NCI-H2227 (cell line): ENCODE measurements at regions not wholly inside any gene's neighbourhood (a gene's known extent, or its start where the extent isn't known, plus 50 kb on each side); places are given as distances from the start of the nearest gene placed in this dataset.

Experiments
- DNase-seq: peaks from one replicate; lab custom pipeline; 2025; ENCODE audit not compliant: unreplicated experiment; lab: John Stamatoyannopoulos, UW

DNA sequence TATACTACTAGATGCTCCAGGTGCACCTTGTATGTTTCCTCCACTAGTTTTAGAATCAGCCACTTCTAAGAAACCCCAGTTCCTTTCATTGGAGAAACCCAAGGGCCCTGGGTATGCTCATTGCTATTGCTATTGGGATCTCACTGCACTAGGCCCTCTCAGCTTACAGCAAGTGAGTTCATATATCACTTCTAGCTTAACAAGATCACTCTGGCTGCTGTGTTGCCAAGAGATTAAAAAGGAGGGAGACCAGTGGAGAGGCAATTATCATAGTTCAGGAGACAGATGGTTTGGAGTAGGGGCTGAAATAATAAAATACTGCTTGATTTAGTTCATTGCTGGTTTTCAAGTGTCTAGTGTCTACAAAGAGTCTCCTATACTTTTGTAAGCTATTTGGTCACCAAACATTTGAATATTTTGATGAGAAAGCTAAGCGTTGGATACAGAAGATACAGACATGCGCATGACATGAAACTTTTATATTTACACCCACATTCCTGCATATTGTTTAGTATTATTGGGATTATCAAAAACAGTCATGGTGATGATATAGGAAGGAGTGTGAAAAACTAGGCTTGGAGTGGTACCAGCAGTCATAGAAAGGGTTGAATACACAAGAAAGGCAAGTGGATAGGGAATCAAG is 671.9 kb downstream of the ADGRL2 start:
- no peak for DNase-seq

DNA sequence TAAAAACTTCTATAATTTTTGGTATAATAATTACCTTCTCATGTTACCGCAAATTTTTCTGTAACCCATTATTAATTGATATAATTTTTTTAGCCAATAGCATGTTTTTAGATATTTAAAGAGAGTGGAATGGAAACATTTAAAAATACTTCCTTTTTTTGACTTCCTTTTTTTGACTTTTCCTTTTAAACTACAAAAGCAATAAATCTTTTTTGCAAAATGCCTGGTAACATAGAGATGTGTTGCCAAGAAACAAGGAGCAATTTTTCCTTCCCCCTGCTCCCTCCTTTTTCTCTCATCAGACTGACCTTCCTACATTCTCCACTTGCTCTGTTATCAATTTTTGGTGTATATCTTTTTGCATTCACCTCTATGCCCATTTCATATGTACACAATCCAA is 666.2 kb downstream of the ADGRL2 start:
- DNase-seq, result no peak

DNA sequence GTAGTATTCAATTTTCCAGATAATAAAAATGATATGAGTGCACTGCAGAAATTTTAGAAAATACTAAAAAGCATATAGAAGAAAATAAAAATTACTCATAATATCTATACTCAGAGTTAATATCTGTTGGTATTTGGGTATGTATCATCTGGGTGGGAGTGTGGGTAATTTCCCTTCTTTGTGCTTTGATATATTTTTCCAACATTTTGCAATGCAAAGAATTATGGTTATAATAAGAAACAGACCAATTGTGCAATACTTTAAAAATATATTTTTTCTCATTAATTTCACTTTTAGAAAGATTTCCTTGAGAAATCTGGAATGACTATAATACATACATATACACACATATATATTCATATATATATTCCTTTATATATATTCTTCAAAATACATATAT is 665.7 kb downstream of the ADGRL2 start:
- no peak for DNase-seq

DNA sequence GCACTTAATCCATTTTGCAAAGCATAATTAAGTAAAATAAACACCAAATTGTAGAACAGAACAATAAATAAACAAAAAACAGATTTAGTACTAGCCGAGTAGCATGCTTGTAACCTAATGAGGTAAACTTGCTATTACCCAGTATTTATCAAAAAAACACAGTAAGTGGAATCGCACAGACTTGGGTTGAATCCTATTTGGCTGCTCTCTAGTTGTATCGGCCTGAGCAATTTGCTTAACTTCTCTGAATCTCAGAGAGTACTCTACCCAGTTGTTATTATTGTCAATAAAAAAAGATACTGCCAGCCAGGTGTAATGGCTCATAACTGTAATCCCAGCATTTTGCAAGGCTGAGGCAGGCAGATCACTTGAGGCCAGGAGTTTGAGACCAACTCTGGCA is 664.3 kb downstream of the ADGRL2 start:
- DNase-seq, result no peak

DNA sequence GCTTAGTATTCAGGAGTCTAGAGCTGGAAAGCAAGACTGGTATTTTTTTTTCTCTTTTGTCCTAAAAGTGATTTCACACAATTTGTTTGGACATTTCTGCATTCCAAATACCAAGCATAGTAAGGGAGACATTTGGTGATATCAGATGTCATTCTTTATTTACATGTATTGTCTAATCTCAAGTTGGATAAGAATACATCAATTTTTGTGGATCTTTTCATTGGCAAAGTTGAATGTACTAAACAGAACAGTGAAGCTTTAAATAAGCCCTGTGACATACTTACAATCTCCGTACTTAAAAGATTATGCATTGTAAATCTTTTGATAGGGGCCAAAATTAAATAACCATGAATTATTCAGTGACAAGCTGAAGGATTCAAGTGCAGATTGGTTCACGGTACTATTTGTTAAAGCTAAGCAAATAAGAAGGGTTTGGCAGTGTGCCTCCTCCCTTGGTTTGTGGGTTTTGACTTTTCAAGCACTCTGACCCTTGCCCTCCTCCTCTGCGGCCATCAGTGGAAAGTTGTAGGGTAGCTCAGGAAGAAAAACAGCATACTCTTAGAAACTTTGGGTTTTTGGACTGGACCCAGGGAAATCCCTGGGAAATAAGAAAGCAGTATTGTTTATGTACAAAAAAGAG is 663.7 kb downstream of the ADGRL2 start:
- no peak for DNase-seq

DNA sequence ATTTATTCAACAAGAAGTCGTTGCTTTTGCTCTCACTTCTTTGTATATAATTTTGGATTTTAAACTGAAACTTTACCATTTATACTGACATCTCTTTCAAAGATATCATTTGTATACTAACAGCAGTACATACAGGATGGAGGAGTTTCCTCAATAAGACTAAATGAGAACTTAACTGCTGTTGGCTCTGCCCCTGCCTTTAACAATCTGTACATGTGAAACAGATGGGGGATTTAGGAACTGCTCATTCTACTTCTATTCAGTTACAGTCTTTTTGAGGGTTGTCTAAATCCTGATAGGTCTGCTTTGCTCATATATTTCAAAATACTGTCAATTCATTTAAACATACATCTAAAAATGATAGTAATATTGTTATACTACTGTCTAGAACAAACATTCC is 663.2 kb downstream of the ADGRL2 start:
- no peak for DNase-seq

DNA sequence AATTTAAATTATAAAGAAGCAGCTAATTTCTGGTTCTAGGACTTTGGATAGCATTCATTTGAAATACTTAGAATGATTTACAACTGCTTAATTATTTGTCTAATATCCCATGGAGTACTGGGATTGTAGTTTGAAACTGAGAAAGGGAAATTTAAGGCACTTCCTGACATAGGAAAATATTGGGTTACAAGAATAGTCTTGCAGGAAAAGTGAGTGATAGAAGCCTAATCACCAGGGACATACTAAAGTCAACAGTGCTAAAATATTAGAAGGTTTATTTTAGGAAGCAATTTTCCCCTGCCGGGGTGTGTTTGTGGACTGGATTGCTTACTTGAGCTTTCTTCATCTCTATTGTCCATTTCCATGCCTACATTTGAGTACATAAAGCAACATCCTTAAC is 661.6 kb downstream of the ADGRL2 start:
- no peak for DNase-seq

DNA sequence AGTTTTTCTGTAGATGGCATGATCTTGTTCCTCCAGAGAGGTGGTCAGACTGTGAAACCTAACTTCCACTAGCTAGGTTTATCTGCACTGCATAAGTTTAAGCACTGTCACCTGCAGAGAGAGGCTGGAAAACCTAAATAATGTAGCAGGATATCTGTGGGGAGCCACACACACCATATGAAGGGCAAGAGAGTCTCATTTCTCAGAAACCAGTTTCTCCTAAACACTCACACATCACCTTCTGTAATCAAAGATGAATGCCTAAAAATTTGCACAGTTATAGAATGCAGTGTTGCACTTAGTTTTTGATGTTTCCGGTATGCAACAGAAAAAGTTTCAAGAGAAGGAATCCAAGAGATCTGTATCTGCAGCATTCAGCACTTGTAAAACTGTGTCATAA is 654.6 kb downstream of the ADGRL2 start:
- no peak for DNase-seq

DNA sequence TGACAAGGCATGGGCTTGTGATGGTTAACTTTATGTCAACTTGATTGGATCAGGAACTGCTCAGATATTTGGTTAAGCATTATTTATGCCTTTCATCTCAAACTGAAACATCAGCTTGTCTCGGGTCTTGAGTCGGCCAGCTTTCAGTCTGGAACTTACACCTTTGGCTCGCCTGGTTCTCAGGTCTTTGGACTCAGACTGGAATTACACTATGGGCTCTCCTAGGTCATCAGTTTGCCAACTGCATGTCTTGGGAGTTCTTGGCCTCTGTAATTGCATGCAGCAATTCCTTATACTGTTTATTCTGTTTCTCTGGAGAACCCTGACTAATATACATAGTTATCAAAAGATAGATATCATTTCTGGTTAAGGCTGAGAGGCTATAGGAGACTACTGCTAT is 653.7 kb downstream of the ADGRL2 start:
- DNase-seq, result no peak

DNA sequence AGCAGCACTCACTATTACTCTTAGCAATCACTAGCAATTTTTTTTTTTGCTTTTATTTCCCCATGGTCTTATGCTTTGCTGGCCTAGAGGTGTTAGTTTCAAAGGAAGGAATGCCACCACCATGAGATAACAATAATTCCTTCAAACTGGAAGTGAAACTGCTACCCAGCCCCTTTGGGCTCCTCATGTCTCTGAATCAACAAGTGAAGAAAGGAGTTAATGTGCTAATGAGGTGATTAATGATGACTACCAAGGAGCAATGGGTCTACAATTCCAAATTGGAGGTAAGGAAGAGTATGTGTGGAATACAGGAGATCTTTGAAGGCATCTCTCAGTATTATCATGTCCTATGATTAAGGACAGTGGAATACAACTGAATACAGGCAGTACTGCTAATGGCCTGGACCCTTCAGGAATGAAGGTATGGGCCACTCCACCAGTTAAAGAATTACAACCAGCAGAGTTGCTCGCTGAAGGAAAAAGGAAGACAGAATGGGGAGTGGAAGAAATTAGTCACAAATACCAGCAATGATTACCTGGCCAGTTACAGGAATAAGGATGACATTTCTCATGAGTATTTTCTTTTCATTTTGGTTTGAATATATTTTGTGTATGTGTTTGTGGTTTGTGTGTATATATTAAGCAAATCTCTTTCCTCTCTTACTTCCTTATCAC is 652.9 kb downstream of the ADGRL2 start:
- no peak for DNase-seq

DNA sequence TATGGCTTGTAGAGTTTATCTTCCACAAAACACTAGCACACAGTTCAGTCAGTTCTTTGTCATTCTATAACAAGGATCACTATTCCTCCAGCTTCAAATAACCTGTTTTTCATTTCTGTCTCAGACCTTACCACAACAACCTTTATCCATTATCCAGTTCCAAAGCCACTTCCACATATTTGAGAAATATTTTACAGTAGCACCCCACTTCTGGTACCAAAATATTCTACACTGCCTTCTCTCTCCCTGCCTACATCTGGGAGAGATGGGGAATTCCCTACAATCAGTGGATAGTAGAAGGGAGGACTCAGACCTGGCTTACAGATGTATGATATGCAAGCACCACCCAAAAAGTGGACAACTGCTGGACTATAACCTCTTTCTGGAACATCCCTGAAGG is 651.4 kb downstream of the ADGRL2 start:
- DNase-seq, result no peak

DNA sequence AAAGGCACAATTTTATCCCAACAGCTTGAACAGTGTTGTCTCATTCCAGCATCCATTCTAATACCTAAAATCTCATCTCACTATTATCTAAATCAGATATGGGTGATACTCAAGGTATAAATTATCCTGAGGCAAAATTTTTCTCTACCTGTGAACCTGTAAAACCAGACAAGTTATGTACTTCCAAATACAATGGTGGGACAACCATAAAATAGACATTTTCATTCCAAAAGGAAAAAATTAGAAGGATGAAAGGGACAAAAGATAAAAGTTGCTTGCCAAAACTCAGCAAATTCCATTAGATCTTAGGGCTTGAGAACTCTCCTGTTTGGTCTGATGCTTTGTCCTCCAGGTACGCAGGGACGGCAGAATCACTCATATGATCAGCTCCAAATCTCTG is 650.5 kb downstream of the ADGRL2 start:
- DNase-seq, result no peak

DNA sequence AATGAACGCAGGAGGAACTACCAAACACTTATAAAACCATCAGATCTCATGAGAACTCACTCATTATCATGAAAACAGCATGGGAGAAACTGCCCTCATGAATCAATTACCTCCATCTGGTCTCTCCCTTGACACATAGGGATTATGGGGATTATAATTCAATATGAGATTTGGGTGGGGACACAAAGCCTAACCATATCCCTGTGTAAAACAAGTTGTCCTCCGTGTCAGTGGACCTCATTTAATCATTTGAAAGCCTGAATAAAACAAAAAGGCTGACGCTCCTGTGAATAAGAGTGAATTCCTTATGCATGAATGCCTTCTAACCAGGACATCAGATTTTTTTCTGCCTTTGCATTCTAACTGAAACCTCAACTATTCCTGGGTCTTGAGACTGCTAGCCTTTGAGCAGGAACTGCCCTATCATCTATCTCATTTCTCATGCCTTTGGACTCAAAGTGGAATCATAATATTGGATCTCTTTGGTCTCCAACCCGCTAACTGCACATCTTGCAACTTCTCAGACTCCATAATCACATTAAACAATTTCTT is 648.8 kb downstream of the ADGRL2 start:
- no peak for DNase-seq

DNA sequence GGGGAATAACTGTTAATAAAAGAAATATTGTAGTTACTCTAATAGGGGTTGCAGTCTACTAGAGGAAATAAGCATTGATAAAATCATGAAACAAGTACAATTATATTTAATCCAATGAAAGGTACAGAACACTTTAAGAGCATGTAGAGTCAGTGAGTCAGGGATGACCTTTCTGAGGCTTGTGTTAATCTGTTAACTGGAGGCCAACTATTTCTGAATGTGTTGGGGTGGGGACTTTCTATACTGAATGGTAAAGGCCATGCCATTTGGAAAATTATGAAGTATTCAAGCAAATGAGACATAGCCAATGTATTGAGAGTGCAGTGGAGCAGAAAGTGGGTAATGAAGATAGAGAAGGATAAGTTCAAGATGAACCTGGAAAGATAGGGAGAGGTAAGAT is 646.2 kb downstream of the ADGRL2 start:
- DNase-seq, result no peak

DNA sequence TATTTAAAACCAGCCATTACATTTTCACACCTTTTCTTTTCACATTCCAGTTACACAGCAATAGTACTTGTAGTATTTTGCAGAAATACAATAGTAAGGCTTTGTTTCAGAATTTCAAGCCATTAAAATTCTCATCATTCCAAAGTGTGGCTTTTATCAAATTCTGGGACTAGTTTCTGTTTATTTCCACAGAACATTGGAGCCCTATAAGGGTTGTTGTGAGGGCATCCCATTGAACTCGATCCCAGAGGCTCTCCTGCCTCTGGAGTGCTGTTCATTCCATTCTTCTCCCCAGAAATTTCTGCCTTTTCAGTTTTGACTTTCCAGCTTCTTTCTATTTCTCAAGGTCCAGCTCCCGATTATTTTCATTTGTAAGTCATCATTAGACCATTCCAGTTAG is 645.5 kb downstream of the ADGRL2 start:
- no peak for DNase-seq

DNA sequence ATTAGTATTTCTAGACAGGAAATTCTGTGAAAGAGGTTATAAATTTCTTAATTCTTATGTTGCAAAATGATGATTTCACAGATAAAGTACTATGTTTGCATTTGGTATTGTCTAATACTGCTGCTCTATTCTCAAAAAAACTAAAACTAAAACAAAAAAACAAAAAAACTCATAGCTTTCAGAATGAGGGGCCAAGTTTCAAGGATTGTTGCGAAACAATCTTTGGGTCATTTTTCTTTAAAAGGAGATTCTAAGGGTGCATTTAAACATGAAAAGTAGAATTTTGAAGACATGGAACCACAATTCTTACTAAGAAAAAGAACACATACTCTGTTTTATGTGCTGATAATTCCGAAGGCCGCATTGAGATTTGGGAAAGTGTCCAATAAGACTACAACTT is 645.1 kb downstream of the ADGRL2 start:
- DNase-seq, result no peak

DNA sequence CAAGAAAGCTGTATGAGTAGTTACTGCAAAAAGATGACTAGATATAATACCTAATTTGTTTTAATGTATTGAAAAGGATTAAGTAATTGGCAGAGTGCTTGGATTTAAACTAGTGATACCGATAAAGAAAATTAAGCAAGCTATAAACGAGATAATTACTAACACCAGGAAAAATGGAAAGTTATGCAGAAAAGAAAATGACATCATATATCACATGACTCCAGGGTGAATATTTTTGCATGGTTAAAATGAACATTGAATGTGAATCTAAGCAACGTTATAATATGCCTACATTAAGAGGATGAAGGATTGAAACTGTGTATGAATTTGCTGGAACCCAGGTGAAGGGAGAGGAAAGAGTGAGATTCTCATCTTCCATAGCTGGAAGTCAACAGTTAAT is 644.4 kb downstream of the ADGRL2 start:
- DNase-seq, result no peak

DNA sequence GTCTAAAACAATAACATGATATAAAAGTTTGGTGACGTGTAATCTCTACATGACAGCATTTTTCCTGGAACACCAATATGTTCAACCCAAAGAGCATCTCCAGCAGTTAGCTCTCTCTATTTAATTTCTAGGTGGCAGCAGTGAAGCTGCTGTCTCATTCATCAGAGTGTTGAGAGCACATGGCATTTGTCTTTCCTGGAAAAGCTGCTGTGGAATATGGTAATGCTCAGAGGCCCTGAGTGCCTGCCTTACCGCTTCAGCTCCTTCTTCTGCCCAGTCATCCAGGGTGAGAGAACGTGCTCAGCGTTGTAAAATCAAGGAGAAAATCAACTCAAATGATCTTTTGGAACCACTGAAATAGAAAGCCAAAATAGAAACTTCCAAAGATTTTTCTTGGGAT is 640.7 kb downstream of the ADGRL2 start:
- DNase-seq, result no peak

DNA sequence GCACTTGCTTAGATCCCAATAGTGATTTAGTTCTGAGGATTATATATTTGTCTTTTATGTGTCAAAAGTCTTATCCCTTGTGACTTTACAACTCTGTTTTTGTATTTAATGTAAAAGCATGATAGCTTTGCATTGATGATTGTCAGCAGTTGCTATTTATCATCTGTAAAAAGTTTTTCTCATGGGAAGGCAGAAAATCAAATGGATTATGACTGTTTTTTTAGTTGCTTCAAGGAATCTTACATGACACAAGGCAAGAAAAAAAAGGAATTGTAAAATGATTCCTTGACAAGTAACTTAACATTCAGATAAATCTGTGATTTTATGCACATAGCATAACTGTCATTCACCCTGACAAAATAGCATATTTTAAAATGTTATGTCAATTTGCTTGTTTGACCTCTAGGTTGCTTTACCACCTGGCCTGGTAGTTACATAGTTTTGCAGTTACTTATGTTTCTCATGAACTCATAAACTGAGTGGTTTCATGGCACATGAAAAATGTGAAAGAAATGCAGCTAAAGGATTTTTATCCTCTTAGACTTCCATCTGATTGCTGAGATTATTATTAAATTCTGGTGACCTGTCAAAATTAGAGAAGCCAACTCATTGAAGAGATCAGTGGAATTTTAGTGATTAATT is 622.6 kb downstream of the ADGRL2 start:
- DNase-seq, result no peak

DNA sequence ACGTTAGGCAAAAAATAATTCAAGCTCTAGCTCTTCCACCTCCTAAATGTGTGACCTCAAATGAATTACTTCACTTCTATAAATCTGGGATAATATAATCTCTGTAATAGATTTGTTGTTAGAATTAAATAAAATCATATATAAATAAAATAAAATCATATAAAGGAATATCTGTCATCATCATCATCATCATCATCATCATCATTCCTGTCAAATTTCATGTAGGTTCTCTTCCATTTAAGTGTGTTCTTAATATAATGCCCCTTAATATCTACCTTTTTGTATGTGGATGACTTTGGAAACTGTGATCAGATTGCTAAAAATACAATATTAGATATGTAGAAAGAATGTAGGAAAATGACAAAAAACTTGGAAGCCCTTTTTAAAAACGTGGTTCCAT is 621.0 kb downstream of the ADGRL2 start:
- DNase-seq, result no peak

DNA sequence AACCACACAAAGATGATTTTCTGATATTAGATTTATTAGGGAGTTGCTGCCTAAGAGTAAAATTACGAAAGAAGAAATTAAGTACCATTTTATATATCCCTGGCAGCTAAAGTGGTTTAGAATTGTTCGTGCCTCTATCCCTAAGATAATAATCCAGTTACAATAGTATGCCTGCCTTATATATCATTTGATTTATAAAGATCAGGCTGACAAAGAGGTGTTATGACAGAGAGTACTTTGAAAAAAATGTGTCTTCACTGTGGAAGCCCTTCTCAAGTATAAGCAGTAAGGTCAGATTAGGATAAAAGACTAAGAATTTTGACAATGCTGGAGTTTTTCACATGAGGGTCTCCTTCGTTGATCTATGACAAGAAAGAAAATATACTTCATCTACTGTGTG is 619.9 kb downstream of the ADGRL2 start:
- DNase-seq, result no peak

DNA sequence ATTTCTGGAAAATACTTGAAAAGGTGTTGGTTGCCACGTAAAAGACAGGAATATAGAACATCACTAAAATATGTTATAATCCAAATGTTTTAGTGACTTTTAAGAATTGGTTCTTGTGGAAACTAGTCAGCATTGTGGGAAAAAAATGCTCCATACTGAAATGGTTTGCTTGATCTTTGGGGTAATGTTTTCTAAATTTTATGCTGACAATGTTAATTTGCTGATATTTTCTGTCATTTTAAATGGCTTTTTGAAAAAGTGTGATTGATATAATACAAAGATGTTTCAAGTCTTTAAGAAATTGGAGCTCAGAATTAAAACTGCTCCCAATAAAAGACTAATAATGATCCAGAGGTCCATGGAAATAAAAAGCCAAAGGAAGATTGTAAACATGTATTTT is 610.9 kb downstream of the ADGRL2 start:
- DNase-seq, result no peak
